ENCODE measurements at regions not wholly inside any gene's neighbourhood (a gene's known extent, or its start where the extent isn't known, plus 50 kb on each side); places are given as distances from the start of the nearest gene placed in this dataset.

DNA sequence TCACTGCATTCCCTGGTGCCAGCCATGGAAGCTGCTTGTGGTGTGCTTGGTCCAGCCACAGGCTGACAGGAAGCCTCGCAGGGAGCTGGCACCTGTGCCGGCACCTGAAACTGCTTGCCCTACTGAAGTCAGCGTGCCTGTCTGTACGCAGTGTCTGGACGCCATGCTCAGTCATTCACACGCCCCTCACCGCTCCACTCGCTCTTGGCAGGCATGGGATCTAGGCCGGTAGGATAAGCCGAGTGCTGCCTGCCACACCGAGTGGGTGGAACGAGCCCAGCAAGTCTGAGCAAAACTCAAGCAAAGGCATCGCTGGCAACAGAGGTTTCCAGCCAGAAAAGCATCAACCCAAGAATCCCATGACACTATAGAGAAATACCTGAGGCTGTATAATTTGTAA, 350.6 kb downstream of the CDH11 start:
- no peak for TF ChIP-seq POLR2AphosphoS5 (IDR thresholded peaks at IDR 0.05)
- TF ChIP-seq, protein P1, sequence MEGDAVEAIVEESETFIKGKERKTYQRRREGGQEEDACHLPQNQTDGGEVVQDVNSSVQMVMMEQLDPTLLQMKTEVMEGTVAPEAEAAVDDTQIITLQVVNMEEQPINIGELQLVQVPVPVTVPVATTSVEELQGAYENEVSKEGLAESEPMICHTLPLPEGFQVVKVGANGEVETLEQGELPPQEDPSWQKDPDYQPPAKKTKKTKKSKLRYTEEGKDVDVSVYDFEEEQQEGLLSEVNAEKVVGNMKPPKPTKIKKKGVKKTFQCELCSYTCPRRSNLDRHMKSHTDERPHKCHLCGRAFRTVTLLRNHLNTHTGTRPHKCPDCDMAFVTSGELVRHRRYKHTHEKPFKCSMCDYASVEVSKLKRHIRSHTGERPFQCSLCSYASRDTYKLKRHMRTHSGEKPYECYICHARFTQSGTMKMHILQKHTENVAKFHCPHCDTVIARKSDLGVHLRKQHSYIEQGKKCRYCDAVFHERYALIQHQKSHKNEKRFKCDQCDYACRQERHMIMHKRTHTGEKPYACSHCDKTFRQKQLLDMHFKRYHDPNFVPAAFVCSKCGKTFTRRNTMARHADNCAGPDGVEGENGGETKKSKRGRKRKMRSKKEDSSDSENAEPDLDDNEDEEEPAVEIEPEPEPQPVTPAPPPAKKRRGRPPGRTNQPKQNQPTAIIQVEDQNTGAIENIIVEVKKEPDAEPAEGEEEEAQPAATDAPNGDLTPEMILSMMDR (IDR thresholded peaks at IDR 0.05) = no peak
